ENCODE measurements at regions not wholly inside any gene's neighbourhood (a gene's known extent, or its start where the extent isn't known, plus 50 kb on each side); places are given as distances from the start of the nearest gene placed in this dataset.

GRCh38 chr2:21515903-21516302 is 392.1 kb downstream of the TDRD15 start:
- TF ChIP-seq EZH2 (IDR thresholded peaks at IDR 0.05) (no peak), POLR2AphosphoS5 (IDR thresholded peaks at IDR 0.05; ENCODE audit: borderline replicate concordance, low read depth, low read length) (no peak)

Data from SK-N-MC (cell line).